GM12892 (cell line): ENCODE measurements at regions not wholly inside any gene's neighbourhood (a gene's known extent, or its start where the extent isn't known, plus 50 kb on each side); places are given as distances from the start of the nearest gene placed in this dataset.
"Not testable (repeated sequence)": the region's sequence is repeated elsewhere in the genome, so short reads cannot be mapped to it uniquely, and the experiment has no call there.

Experiments used
- DNase-seq: peaks from one replicate; pipeline ENCODE4 v3.0.0; 2011; ENCODE audit not compliant: insufficient read length
- FAIRE-seq: peaks from 2 replicates; lab custom pipeline; 2011; peaks lifted over from hg19 to GRCh38; lab: Jason Lieb, UNC
- POLR2A ChIP-seq: IDR thresholded peaks from 2 replicates; pipeline ENCODE4 v1.6.1; 2011; ENCODE audit warnings: low read depth, low read length, control low read depth
- POLR2AphosphoS5 ChIP-seq: IDR thresholded peaks from 2 replicates; pipeline ENCODE4 v1.6.1; 2011; ENCODE audit warnings: low read depth, low read length, control low read depth
- TAF1 ChIP-seq: IDR thresholded peaks from 2 replicates; pipeline ENCODE4 v1.6.1; 2011; ENCODE audit warnings: low read depth, mild to moderate bottlenecking, control low read depth, low read length, borderline replicate concordance

GRCh38 chr16:26860506-26860905, 206.2 kb upstream of the C16orf82 start:
- TF ChIP-seq TAF1 = no peak
- no peak for TF ChIP-seq POLR2A
- no peak for TF ChIP-seq POLR2AphosphoS5
- DNase-seq = no peak
- no peak for FAIRE-seq

- no peak for FAIRE-seq
- no peak for DNase-seq
- TF ChIP-seq POLR2AphosphoS5 (no peak), TAF1 (no peak), POLR2A (no peak)
These were observed 202.8 kb upstream of the C16orf82 start for GRCh38 chr16:26863931-26864330.

- FAIRE-seq, DNase-seq: not testable (repeated sequence)
These were observed 192.4 kb upstream of the C16orf82 start for GRCh38 chr16:26874318-26874717.

GRCh38 chr16:26877421-26877820, 189.3 kb upstream of the C16orf82 start:
- FAIRE-seq = no peak
- no peak for DNase-seq

GRCh38 chr16:26885674-26886073, 181.1 kb upstream of the C16orf82 start:
- DNase-seq (no peak), FAIRE-seq (no peak)
- TF ChIP-seq TAF1 = no peak
- no peak for TF ChIP-seq POLR2AphosphoS5
- no peak for TF ChIP-seq POLR2A

More at GRCh38 chr16:26877421-26877820, 189.3 kb upstream of the C16orf82 start:
- TF ChIP-seq TAF1 (no peak), POLR2AphosphoS5 (no peak), POLR2A (no peak)

GRCh38 chr16:26889740-26890139, 177.0 kb upstream of the C16orf82 start:
- TF ChIP-seq POLR2A = no peak
- TF ChIP-seq POLR2AphosphoS5 = no peak
- no peak for TF ChIP-seq TAF1
- FAIRE-seq (no peak), DNase-seq (no peak)

GRCh38 chr16:26898200-26898599, 168.5 kb upstream of the C16orf82 start:
- TF ChIP-seq POLR2AphosphoS5 (no peak), POLR2A (no peak), TAF1 (no peak)
- FAIRE-seq (no peak), DNase-seq (no peak)

GRCh38 chr16:26901196-26901861, 165.4 kb upstream of the C16orf82 start:
- TF ChIP-seq POLR2AphosphoS5 (no peak), TAF1 (no peak), POLR2A (no peak)
- DNase-seq = no peak
- FAIRE-seq = no peak

- DNase-seq = no peak
- TF ChIP-seq POLR2A = no peak
- TF ChIP-seq POLR2AphosphoS5 = no peak
- no peak for TF ChIP-seq TAF1
- FAIRE-seq = no peak
These were observed 164.7 kb upstream of the C16orf82 start for GRCh38 chr16:26901983-26902382.

- no peak for FAIRE-seq
- TF ChIP-seq TAF1 (no peak), POLR2A (no peak), POLR2AphosphoS5 (no peak)
- no peak for DNase-seq
These were observed 161.4 kb upstream of the C16orf82 start for GRCh38 chr16:26905336-26905735.

GRCh38 chr16:26909623-26910022, 157.1 kb upstream of the C16orf82 start:
- TF ChIP-seq TAF1 (no peak), POLR2A (no peak), POLR2AphosphoS5 (no peak)
- DNase-seq (no peak), FAIRE-seq (no peak)

GRCh38 chr16:26911436-26911835, 155.3 kb upstream of the C16orf82 start:
- TF ChIP-seq TAF1 (no peak), POLR2A (no peak), POLR2AphosphoS5 (no peak)
- no peak for FAIRE-seq
- no peak for DNase-seq

GRCh38 chr16:26913851-26914250, 152.9 kb upstream of the C16orf82 start:
- no peak for TF ChIP-seq POLR2A
- TF ChIP-seq TAF1 = no peak
- no peak for TF ChIP-seq POLR2AphosphoS5
- DNase-seq (no peak), FAIRE-seq (no peak)
